BE2C (cell line): ENCODE measurements at regions not wholly inside any gene's neighbourhood (a gene's known extent, or its start where the extent isn't known, plus 50 kb on each side); places are given as distances from the start of the nearest gene placed in this dataset.

Experiments used
- DNase-seq: peaks from one replicate; pipeline ENCODE4 v3.0.0-alpha.2; 2020
- H3K27me3 ChIP-seq: fragments of 250-450 bp; sonication (Bioruptor Pico); 2 replicates; pipeline ENCODE4 v1.5.1; 2020; ENCODE audit warnings: mild to moderate bottlenecking
- H3K36me3 ChIP-seq: fragments of 250-450 bp; sonication (Bioruptor Pico); 2 replicates; pipeline ENCODE4 v1.5.1; 2020; ENCODE audit warnings: mild to moderate bottlenecking
- H3K4me1 ChIP-seq: fragments of 250-450 bp; sonication (Bioruptor Pico); 2 replicates; pipeline ENCODE4 v1.5.1; 2020
- H3K4me3 ChIP-seq: 2 replicates; pipeline ENCODE4 v1.5.1; 2011; ENCODE audit warnings: low read depth, low read length
- H3K9me3 ChIP-seq: fragments of 250-450 bp; sonication (Bioruptor Pico); 2 replicates; pipeline ENCODE4 v1.5.1; 2020
- TF ChIP-seq, protein P1 (sequence below): IDR thresholded peaks from 2 replicates; pipeline ENCODE4 v1.5.1; 2012; ENCODE audit warnings: mild to moderate bottlenecking, low read depth, low read length

DNA sequence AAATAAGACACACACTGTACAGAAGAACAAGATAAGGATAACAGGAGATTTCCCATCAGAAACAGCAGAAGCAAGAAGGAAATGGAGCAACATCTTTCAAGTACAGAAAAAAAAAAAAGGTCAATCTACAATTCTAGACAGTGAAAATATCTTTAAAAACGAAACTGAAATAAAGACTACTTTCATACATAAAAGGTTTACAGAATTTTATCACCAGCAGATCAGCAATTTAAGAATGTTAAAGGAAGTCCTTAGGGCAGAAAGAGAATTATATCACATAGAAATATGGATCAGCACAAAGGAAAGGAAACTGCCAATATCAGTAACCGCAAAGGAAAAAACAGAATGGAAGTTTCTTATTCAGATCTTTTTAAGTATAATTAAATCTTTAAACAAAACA is 931.0 kb downstream of the EPHA4 start:
- Histone ChIP-seq H3K4me3 (no peak overlapping the region), H3K4me1 (no peaks in the 10 kb centered on the region)
- DNase-seq, result no peak

DNA sequence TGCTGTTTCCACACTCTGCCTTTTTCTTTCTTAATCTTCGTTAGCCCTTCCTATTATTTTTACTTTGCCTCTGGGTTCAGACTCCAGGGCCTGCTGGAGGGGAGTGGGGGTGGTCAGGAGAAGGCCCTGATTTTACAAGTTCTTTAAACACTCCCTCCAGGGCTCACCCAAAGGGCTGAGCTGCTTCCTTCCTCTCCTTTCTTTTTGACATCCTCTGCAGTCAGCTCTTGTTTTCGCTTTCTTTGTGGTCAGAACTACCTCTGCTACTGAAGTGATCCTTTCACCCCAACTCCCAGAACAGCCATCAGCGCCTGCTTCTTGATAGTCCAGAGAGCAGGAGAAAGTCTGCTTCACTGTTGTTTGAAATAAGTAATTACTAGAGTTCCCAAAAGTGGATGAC is 925.7 kb downstream of the EPHA4 start:
- Histone ChIP-seq H3K4me1 (no peaks in the 10 kb centered on the region), H3K9me3 (no peaks in the 10 kb centered on the region), H3K27me3 (no peaks in the 10 kb centered on the region), H3K4me3 (no peak overlapping the region), H3K36me3 (no peaks in the 10 kb centered on the region)
- TF ChIP-seq, protein P1, sequence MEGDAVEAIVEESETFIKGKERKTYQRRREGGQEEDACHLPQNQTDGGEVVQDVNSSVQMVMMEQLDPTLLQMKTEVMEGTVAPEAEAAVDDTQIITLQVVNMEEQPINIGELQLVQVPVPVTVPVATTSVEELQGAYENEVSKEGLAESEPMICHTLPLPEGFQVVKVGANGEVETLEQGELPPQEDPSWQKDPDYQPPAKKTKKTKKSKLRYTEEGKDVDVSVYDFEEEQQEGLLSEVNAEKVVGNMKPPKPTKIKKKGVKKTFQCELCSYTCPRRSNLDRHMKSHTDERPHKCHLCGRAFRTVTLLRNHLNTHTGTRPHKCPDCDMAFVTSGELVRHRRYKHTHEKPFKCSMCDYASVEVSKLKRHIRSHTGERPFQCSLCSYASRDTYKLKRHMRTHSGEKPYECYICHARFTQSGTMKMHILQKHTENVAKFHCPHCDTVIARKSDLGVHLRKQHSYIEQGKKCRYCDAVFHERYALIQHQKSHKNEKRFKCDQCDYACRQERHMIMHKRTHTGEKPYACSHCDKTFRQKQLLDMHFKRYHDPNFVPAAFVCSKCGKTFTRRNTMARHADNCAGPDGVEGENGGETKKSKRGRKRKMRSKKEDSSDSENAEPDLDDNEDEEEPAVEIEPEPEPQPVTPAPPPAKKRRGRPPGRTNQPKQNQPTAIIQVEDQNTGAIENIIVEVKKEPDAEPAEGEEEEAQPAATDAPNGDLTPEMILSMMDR, result no peak
- DNase-seq, result no peak

More for the DNA sequence above, 931.0 kb downstream of the EPHA4 start:
- TF ChIP-seq, protein P1, result no peak
- Histone ChIP-seq H3K9me3 (no peaks in the 10 kb centered on the region), H3K27me3 (no peaks in the 10 kb centered on the region), H3K36me3 (no peaks in the 10 kb centered on the region)

DNA sequence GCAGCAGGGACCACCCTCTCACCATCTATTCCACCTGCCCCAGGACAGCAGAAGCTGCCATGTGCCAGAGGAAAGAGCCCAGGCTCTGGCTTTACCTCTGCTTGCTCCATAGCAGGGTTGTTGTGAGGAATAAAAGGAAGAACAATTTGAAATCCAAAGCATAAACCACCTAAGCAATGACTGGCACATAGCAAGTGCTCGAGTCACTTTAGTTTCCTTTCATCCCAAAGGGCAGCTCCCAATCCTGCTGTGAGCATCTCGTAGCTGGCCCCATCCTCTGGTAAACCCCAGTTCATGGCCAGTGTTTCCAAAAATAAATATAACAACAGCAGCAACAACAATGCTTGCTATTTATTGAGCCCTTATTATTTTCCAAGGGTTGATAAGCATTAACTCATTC is 923.5 kb downstream of the EPHA4 start:
- H3K36me3 ChIP-seq, result no peaks in the 10 kb centered on the region
- no peaks in the 10 kb centered on the region for H3K4me1 ChIP-seq
- no peak for DNase-seq
- no peaks in the 10 kb centered on the region for H3K9me3 ChIP-seq
- H3K4me3 ChIP-seq, result no peak overlapping the region
- TF ChIP-seq, protein P1, result no peak
- no peaks in the 10 kb centered on the region for H3K27me3 ChIP-seq

DNA sequence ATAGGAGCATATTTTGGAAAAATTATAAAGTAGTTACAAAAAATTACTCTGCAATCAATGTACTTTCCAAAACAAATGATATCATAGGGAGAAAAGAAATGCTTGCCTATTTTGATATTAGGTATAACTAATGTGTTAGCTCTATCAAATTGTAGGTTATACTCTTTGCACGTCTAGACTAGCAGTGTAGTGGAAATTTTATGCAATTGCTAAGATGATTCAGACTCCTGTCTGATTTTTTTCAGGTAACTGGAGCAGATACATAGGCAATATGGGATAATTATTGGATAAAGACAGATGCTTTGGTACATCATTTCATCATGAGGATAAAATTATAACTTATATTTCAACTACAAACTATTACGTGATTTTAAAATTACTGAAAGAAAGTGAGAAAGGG is 918.3 kb downstream of the EPHA4 start:
- no peaks in the 10 kb centered on the region for H3K36me3 ChIP-seq
- TF ChIP-seq, protein P1, result no peak
- no peaks in the 10 kb centered on the region for H3K27me3 ChIP-seq
- H3K9me3 ChIP-seq, result no peaks in the 10 kb centered on the region
- no peak overlapping the region for H3K4me3 ChIP-seq
- DNase-seq, result no peak
- H3K4me1 ChIP-seq, result no peaks in the 10 kb centered on the region

DNA sequence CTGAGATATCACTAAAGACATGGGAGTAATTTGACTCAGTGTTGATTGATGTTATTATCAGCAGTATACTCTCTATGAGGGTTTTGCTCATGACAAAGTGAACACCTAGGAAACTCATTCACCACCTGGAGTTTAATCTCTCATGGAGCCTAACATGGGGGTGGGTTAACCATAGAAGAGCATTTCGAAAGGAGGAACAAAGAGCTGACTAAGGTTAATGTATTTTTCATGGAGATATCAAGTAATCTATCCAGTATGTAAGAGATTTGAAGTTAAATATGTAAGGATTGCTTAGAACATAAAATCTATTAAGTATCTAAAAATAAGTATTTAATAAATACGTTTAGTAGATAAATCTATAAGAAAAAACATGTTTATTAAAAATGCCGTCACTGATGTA is 917.8 kb downstream of the EPHA4 start:
- Histone ChIP-seq H3K4me3 (no peak overlapping the region), H3K36me3 (no peaks in the 10 kb centered on the region), H3K27me3 (no peaks in the 10 kb centered on the region), H3K4me1 (no peaks in the 10 kb centered on the region), H3K9me3 (no peaks in the 10 kb centered on the region)
- TF ChIP-seq, protein P1, result no peak
- DNase-seq, result no peak

DNA sequence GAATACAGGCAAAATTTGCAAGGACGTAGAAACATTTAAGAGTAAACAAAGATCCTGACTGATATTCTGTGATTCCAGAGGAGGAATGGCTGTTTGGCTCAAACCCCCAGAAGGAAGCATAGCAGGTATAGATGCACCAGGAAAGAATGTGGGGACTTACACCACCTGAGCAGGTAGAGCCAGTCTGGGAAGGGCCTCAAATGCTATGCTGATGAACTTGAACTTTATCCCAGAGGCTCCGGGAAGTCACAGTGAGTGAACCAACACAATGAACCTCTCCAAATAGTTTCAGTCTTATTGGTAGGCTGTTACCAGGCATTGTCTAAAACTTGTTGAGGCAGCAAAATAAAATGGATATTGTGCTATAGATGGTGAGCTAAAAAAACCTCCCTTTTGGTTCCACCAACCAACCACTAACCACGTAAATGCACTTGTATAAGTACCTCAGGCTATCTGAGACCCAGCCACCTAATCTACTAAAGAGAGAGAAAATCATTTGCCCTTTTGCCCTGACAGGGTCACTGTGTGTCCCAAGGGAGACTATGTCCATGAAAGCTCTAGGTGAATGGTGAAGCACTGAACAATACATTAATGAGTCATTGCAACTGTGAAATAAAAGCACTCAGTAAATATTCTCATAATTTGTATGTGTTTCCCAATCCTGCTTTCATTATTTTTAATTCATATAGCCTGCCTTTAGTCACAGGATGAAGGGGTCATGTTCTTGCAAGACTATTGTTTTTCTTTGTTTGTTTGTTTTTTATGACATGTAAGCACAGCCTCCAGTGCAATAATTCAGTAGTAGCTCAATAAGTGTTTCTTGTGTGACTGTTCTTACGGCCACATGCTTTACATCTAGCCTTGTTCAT is 911.6 kb downstream of the EPHA4 start:
- no peaks in the 10 kb centered on the region for H3K36me3 ChIP-seq
- no peaks in the 10 kb centered on the region for H3K27me3 ChIP-seq
- TF ChIP-seq, protein P1, result no peak
- H3K9me3 ChIP-seq, result no peaks in the 10 kb centered on the region
- DNase-seq, result no peak
- no peak overlapping the region for H3K4me3 ChIP-seq
- H3K4me1 ChIP-seq, result no peaks in the 10 kb centered on the region
